ENCODE measurements at regions not wholly inside any gene's neighbourhood (a gene's known extent, or its start where the extent isn't known, plus 50 kb on each side); places are given as distances from the start of the nearest gene placed in this dataset.

DNA sequence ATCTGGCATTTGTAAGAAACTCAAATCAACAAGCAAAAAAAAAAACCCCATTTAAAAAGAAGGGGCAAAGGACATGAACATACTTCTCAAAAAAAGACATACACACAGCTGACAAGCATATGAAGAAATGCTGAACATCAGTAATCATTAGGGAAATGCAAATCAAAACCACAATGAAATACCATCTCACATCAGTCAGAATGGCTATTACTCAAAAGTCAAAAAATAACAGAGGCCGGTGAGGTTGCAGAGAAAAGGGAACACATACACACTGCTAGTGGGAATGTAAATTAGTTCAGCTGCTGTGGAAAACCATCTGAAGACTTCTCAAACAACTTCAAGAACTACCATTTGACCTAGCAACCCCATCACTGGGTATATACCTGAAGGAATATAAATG lies 199.4 kb upstream of the THBS1 start:
- dilution Hi-C loops (cut with MboI; ENCODE audit: extremely low pct_ligation_motif_present, low sequenced_read_pairs), result no loop called here
- Histone ChIP-seq H3K9me3 (replicated peaks; ENCODE audit: control insufficient read depth, insufficient read depth, low read length) (no peaks in the 10 kb centered on the region), H4K20me1 (replicated peaks; ENCODE audit: control insufficient read depth, extremely low read depth, insufficient read depth, low read length) (no peaks in the 10 kb centered on the region), H3K27ac (ENCODE audit: insufficient read depth, low read depth, low read length) (no peak overlapping the region), H3K4me1 (ENCODE audit: control insufficient read depth, extremely low read depth, insufficient read depth, low read length) (no peaks in the 10 kb centered on the region), H3K9ac (replicated peaks; ENCODE audit: extremely low read depth, insufficient read depth, low read length) (no peak overlapping the region), H3K36me3 (ENCODE audit: control insufficient read depth in 2 of 2, extremely low read depth in 1 of 2, insufficient read depth in 2 of 2, low read length in 2 of 2) (no peaks in the 10 kb centered on the region), H3K79me2 (ENCODE audit: control insufficient read depth, insufficient read depth, low read length) (no peaks in the 10 kb centered on the region), H3K27me3 (ENCODE audit: control insufficient read depth in 2 of 2, insufficient read depth in 2 of 2, low read length in 2 of 2) (no peaks in the 10 kb centered on the region), H3K9me1 (replicated peaks; ENCODE audit: control insufficient read depth, extremely low read depth, insufficient read depth, low read length) (no peaks in the 10 kb centered on the region), H3K4me2 (ENCODE audit: insufficient read depth, low read length) (no peak overlapping the region), H3K4me3 (replicated peaks in 1 of 3; ENCODE audit: insufficient read depth in 1 of 3, low read depth in 1 of 3, low read length in 3 of 3) (no peak overlapping the region), H2AFZ (ENCODE audit: low read depth, low read length) (no peak overlapping the region)
- no peak for TF ChIP-seq EZH2 (IDR thresholded peaks at IDR 0.05; ENCODE audit: borderline replicate concordance, low read depth, low read length, severe bottlenecking)
- TF ChIP-seq, protein P1, sequence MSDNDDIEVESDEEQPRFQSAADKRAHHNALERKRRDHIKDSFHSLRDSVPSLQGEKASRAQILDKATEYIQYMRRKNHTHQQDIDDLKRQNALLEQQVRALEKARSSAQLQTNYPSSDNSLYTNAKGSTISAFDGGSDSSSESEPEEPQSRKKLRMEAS (IDR thresholded peaks at IDR 0.05; ENCODE audit: insufficient read depth, insufficient read length), result no peak
- no peak for TF ChIP-seq MYC (IDR thresholded peaks at IDR 0.05; ENCODE audit: low read depth, low read length)
- TF ChIP-seq POLR2AphosphoS5 (IDR thresholded peaks at IDR 0.05; ENCODE audit: insufficient read depth, low read depth, low read length), result no peak
- TF ChIP-seq POLR2A (IDR thresholded peaks at IDR 0.05; ENCODE audit: low read depth, low read length), result no peak
- TF ChIP-seq FOS (IDR thresholded peaks at IDR 0.05; ENCODE audit: borderline replicate concordance, insufficient read depth, low read length), result no peak
- TF ChIP-seq GATA2 (IDR thresholded peaks at IDR 0.05; ENCODE audit: insufficient read depth, insufficient read length, low read depth, low read length), result no peak
- TF ChIP-seq JUN (IDR thresholded peaks at IDR 0.05; ENCODE audit: borderline replicate concordance, insufficient read depth, insufficient read length, low read depth), result no peak
- TF ChIP-seq, protein P2, sequence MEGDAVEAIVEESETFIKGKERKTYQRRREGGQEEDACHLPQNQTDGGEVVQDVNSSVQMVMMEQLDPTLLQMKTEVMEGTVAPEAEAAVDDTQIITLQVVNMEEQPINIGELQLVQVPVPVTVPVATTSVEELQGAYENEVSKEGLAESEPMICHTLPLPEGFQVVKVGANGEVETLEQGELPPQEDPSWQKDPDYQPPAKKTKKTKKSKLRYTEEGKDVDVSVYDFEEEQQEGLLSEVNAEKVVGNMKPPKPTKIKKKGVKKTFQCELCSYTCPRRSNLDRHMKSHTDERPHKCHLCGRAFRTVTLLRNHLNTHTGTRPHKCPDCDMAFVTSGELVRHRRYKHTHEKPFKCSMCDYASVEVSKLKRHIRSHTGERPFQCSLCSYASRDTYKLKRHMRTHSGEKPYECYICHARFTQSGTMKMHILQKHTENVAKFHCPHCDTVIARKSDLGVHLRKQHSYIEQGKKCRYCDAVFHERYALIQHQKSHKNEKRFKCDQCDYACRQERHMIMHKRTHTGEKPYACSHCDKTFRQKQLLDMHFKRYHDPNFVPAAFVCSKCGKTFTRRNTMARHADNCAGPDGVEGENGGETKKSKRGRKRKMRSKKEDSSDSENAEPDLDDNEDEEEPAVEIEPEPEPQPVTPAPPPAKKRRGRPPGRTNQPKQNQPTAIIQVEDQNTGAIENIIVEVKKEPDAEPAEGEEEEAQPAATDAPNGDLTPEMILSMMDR (IDR thresholded peaks at IDR 0.05; ENCODE audit: extremely low read depth in 1 of 2, insufficient read depth in 1 of 2, low read depth in 1 of 2, low read length in 2 of 2), result no peak
- intact Hi-C loops (cut with micrococcal nuclease), result no loop called here
- no peak for FAIRE-seq
- ChIA-PET POLR2A (no interaction called here), CTCF (no interaction called here)
- DNase-seq (ENCODE audit: low read depth, low spot score), result no peak
- no TSS peak for BruUV-seq (replicated peaks)

All from endothelial cell of umbilical vein (primary cell).